ENCODE measurements at regions not wholly inside any gene's neighbourhood (a gene's known extent, or its start where the extent isn't known, plus 50 kb on each side); places are given as distances from the start of the nearest gene placed in this dataset.

GRCh38 chr6:121853686-121854085 lies 418.2 kb downstream of the GJA1 start:
- TF ChIP-seq CTCF (IDR thresholded peaks at IDR 0.05), result no peak
- TF ChIP-seq REST (IDR thresholded peaks at IDR 0.05; ENCODE audit: insufficient read depth in 1 of 2, low read depth in 2 of 2, low read length in 1 of 2), result no peak
- TF ChIP-seq SIN3A (IDR thresholded peaks at IDR 0.05; ENCODE audit: borderline replicate concordance, insufficient read depth, low read depth, low read length), result no peak

Measured in Panc1 (cell line).